AG04450 (cell line): ENCODE measurements at regions not wholly inside any gene's neighbourhood (a gene's known extent, or its start where the extent isn't known, plus 50 kb on each side); places are given as distances from the start of the nearest gene placed in this dataset.
"Not testable (repeated sequence)": the region's sequence is repeated elsewhere in the genome, so short reads cannot be mapped to it uniquely, and the experiment has no call there.

ENCODE experiments used
- CTCF ChIA-PET: fragments of 300-600, 350-600 bp; formaldehyde crosslinking; extraction: SDS; loops from one replicate; lab custom pipeline; 2022; ENCODE audit warnings: antibody characterized with exemption, inconsistent platforms; lab: Charles Lee
- POLR2A ChIA-PET: fragments of 350-600 bp; formaldehyde crosslinking; extraction: SDS; loops from one replicate; lab custom pipeline; 2021; ENCODE audit warnings: antibody characterized with exemption, inconsistent platforms; lab: Yijun Ruan, JAX
- DNase-seq: peaks from one replicate; pipeline ENCODE4 v3.0.0-alpha.2; 2011; ENCODE audit warnings: low read depth, low spot score
- H3K27ac ChIP-seq: one replicate; pipeline ENCODE4 v1.5.1; 2012; ENCODE audit warnings: low read depth, low read length, control low read depth
- H3K27me3 ChIP-seq: one replicate; pipeline ENCODE4 v1.6.0; 2012; ENCODE audit warnings: low read length; ENCODE audit not compliant: control insufficient read depth, insufficient read depth
- H3K4me3 ChIP-seq: 2 replicates; pipeline ENCODE4 v1.5.1; 2011; ENCODE audit warnings: mild to moderate bottlenecking, low read depth, low read length, control low read depth
- H3K9me3 ChIP-seq: 2 replicates; pipeline ENCODE4 v1.5.1; 2012; ENCODE audit warnings: low read length; ENCODE audit not compliant: control insufficient read depth, insufficient read depth
- TF ChIP-seq, protein P1 (sequence below): IDR thresholded peaks from 2 replicates; pipeline ENCODE4 v1.5.1; 2011; ENCODE audit warnings: low read depth, low read length, control low read depth, inconsistent platforms

DNA sequence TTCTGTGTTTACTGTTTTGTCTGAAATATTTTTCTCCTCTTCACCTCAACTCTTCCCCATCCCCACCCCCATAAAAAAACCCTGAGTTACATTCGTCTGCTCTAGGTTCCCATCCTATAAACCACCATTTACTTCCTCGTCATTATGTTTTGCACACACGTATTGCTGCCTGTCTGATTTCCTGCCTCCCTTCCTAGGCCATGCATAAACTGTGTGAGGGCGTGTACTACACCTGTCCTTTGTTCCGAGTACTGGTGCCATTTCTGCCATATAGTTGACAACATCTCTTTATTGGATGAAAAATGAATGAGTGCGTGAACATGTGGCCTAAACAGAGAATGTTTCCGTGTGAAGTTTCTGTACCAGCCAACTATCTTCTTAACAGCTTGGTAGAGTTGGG, 258.5 kb upstream of the FAT1 start:
- no peak overlapping the region for H3K4me3 ChIP-seq
- ChIA-PET POLR2A (no interaction called here), CTCF (interaction anchor here (1.2 kb wide), 1 partner anchor 9 kb away, joined by 4 read pairs; no protein-coding TSS in a partner anchor)
- H3K9me3 ChIP-seq: no peaks in the 10 kb centered on the region
- TF ChIP-seq, protein P1, sequence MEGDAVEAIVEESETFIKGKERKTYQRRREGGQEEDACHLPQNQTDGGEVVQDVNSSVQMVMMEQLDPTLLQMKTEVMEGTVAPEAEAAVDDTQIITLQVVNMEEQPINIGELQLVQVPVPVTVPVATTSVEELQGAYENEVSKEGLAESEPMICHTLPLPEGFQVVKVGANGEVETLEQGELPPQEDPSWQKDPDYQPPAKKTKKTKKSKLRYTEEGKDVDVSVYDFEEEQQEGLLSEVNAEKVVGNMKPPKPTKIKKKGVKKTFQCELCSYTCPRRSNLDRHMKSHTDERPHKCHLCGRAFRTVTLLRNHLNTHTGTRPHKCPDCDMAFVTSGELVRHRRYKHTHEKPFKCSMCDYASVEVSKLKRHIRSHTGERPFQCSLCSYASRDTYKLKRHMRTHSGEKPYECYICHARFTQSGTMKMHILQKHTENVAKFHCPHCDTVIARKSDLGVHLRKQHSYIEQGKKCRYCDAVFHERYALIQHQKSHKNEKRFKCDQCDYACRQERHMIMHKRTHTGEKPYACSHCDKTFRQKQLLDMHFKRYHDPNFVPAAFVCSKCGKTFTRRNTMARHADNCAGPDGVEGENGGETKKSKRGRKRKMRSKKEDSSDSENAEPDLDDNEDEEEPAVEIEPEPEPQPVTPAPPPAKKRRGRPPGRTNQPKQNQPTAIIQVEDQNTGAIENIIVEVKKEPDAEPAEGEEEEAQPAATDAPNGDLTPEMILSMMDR: no peak
- no peaks in the 10 kb centered on the region for H3K27me3 ChIP-seq
- H3K27ac ChIP-seq: no peak overlapping the region
- DNase-seq: no peak

DNA sequence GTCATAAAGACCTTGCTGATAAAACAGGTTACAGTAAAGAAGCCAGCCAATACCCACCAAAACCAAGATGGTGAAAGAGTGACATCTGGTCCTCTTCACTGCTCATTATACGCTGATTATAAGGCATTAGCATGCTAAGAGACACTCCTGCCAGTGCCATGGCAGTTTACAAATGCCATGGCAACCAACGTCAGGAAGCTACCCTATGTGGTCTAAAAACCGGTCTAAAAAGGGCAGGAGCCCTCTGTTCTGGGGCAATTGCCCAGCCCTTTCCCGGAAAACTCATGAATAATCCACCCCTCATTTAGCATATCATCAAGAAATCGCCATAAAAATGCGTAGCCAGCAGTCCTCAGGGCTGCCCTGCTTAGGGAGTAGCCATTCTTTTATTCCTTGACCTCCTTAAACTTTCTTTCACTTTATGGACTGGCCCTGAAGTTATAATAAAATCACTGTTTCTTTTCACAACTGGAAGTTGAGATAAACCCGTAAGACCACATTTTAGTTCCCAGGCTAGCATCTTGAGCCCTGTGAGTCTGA, 260.5 kb upstream of the FAT1 start:
- ChIA-PET POLR2A (no interaction called here), CTCF (interaction anchor here (0.6 kb wide), 1 partner anchor 214 kb away, joined by 3 read pairs; no protein-coding TSS in a partner anchor)
- Histone ChIP-seq H3K9me3 (no peaks in the 10 kb centered on the region), H3K27me3 (no peaks in the 10 kb centered on the region), H3K27ac (no peak overlapping the region), H3K4me3 (no peak overlapping the region)
- DNase-seq: no peak
- TF ChIP-seq, protein P1: no peak

DNA sequence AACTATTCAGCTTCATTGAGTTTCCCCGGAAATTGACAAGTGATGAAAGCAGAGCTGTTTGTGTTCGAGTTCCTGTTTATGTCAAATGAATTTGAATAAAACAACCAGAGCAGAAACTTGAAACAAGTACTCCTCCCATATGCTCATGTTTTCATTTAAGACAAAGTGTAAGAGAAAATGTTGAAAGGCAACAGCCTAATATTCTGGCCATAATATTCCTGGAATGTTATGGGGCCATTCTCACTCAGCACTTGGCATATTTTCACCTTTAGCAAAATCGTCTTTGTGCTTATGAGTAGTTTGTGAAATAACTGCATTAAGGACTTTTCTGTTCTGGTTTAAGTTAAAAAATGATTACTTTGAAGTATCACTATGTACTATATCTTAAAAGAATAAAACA, 276.0 kb upstream of the FAT1 start:
- no peak overlapping the region for H3K4me3 ChIP-seq
- H3K9me3 ChIP-seq: no peaks in the 10 kb centered on the region; the same call in 1 of the 2 replicates
- POLR2A ChIA-PET: no interaction called here
- CTCF ChIA-PET: no interaction called here
- H3K27ac ChIP-seq: no peak overlapping the region
- DNase-seq: no peak
- H3K27me3 ChIP-seq: no peaks in the 10 kb centered on the region
- TF ChIP-seq, protein P1: no peak

DNA sequence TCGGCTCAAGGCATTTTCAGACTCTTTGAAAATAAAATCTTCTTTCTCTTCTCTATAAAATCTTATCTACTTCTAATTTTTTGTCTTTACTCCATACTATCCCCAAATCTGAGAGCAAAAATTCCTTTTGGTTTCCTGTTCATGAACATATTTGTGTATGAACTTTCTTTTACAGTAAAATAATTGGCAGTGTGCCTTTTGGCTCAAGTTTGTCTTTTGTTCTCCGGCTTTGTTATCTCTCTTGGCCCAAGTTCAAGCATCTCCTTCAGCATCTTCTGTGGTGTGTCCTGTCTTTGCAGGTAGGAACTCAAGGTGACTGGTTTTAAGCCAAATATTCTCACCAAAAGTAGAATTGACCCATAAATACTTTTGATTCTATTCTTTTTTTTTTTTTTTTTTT, 276.6 kb upstream of the FAT1 start:
- DNase-seq: no peak
- ChIA-PET POLR2A (no interaction called here), CTCF (no interaction called here)
- Histone ChIP-seq H3K27me3 (no peaks in the 10 kb centered on the region), H3K27ac (no peak overlapping the region), H3K4me3 (no peak overlapping the region), H3K9me3 (no peaks in the 10 kb centered on the region; the same call in 1 of the 2 replicates)
- TF ChIP-seq, protein P1: no peak

DNA sequence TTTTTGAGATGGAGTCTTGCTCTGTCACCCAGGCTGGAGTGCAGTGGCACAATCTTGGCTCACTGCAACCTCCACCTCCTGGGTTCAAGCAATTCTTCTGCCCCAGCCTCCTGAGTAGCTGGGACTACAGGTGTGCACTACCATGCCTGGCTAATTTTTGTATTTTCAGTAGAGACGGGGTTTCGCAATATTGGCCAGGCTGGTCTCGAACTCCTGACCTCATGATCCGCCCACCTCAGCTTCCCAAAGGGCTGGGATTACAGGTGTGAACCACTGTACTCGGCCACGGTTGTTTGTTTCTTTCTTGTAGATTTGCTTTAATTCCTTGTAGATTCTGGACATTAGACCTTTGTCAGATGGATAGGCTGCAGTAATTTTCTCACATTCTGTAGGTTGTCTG, 278.5 kb upstream of the FAT1 start:
- H3K27ac ChIP-seq, H3K4me3 ChIP-seq, CTCF ChIA-PET, H3K9me3 ChIP-seq, POLR2A ChIA-PET, H3K27me3 ChIP-seq, DNase-seq: not testable (repeated sequence)
